Tibial nerve (tissue), 4 donors: ENCODE measurements at regions not wholly inside any gene's neighbourhood (a gene's known extent, or its start where the extent isn't known, plus 50 kb on each side); places are given as distances from the start of the nearest gene placed in this dataset.

Experiments
- DNase-seq, 2 donors: peaks; one replicate each; pipeline ENCODE4 v3.0.0-alpha.2; 2019; ENCODE audit warnings: low spot score in 2 of 2
- H3K27ac ChIP-seq, 4 donors: fragments of 200-600 bp; sonication (generic) in 3 of 4; one replicate each; pipeline ENCODE4 v1.5.1; 2017 to 2019; ENCODE audit warnings: mild to moderate bottlenecking in 1 of 4
- H3K27me3 ChIP-seq, 2 donors: fragments of 200-600 bp; sonication (generic) in 1 of 2; one replicate each; pipeline versions ENCODE4 v1.5.1 to v1.6.0; 2017 to 2019
- H3K36me3 ChIP-seq, 3 donors: fragments of 200-600 bp; sonication (generic); one replicate each; pipeline ENCODE4 v1.5.1; 2018 to 2019
- H3K4me1 ChIP-seq, 4 donors: fragments of 200-600 bp; sonication (generic) in 3 of 4; one replicate each; pipeline ENCODE4 v1.5.1; 2017 to 2019
- H3K4me3 ChIP-seq, 4 donors: fragments of 200-600 bp; sonication (generic) in 3 of 4; one replicate each; pipeline ENCODE4 v1.5.1; 2017 to 2019; ENCODE audit warnings: mild to moderate bottlenecking in 1 of 4, moderate library complexity in 1 of 4
- H3K9me3 ChIP-seq, 4 donors: fragments of 200-600 bp; sonication (generic) in 3 of 4; one replicate each; pipeline ENCODE4 v1.5.1; 2017 to 2019
- EP300 ChIP-seq, 2 donors: sonication (generic); formaldehyde crosslinking; IDR thresholded peaks; one replicate each; pipeline ENCODE4 v1.6.1; 2017; ENCODE audit warnings: antibody characterized with exemption in 2 of 2, mild to moderate bottlenecking in 1 of 2
- POLR2A ChIP-seq, 2 donors: fragments of 450-650 bp; IDR thresholded peaks; one replicate each; pipeline ENCODE4 v1.6.1; 2017; ENCODE audit warnings: antibody characterized with exemption in 2 of 2, mild to moderate bottlenecking in 2 of 2, moderate library complexity in 2 of 2
- WGBS, 2 donors: methylation state at CpG; one replicate each; pipeline ENCODE4 v1.1.5; 2018; 5-methylcytosine and 5-hydroxymethylcytosine counted together
- TF ChIP-seq, protein P1 (sequence below), 5 experiments: fragments of 200-600 bp in 3 of 5; fragments of 450-650 bp in 2 of 5; sonication (generic) in 3 of 5; IDR thresholded peaks; one replicate each; pipeline ENCODE4 v1.5.1; 2016 to 2019; ENCODE audit warnings: antibody characterized with exemption in 5 of 5, mild to moderate bottlenecking in 3 of 5, moderate library complexity in 2 of 5

GRCh38 chr5:27171761-27172261 is 133.4 kb upstream of the CDH9 start:
- no peak overlapping the region for H3K27ac ChIP-seq
- H3K4me3 ChIP-seq: no peak overlapping the region
- H3K36me3 ChIP-seq: no peaks in the 10 kb centered on the region
- no peaks in the 10 kb centered on the region for H3K4me1 ChIP-seq
- no peaks in the 10 kb centered on the region for H3K9me3 ChIP-seq
- no peaks in the 10 kb centered on the region for H3K27me3 ChIP-seq
- DNase-seq: no peak
- 83 to 86% methylated on average over 15 of the region's 15 CpGs for WGBS, 2 donors
- TF ChIP-seq EP300 (IDR thresholded peaks at IDR 0.05) (no peak), POLR2A (IDR thresholded peaks at IDR 0.05) (no peak)
- TF ChIP-seq, protein P1, sequence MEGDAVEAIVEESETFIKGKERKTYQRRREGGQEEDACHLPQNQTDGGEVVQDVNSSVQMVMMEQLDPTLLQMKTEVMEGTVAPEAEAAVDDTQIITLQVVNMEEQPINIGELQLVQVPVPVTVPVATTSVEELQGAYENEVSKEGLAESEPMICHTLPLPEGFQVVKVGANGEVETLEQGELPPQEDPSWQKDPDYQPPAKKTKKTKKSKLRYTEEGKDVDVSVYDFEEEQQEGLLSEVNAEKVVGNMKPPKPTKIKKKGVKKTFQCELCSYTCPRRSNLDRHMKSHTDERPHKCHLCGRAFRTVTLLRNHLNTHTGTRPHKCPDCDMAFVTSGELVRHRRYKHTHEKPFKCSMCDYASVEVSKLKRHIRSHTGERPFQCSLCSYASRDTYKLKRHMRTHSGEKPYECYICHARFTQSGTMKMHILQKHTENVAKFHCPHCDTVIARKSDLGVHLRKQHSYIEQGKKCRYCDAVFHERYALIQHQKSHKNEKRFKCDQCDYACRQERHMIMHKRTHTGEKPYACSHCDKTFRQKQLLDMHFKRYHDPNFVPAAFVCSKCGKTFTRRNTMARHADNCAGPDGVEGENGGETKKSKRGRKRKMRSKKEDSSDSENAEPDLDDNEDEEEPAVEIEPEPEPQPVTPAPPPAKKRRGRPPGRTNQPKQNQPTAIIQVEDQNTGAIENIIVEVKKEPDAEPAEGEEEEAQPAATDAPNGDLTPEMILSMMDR (IDR thresholded peaks at IDR 0.05): no peak

DNA sequence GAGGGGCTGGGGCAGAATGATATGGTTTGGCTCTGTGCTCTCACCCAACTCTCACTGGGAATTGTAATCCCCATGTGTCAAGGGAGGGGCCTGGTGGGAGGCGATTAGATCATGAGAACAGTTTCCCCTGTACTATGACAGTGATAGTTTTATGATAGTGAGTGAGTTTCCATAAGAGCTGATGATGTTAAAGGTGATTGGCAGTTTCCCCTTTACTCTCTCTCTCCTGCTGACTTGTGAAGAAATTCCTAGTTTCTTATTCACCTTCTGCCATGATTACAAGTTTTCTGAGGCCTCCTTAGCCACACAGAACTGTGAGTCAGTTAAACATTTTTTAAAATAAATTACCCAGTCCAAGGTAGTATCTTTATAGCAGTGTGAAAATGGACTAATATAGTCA is 120.4 kb upstream of the CDH9 start:
- no peaks in the 10 kb centered on the region for H3K36me3 ChIP-seq
- no peak for DNase-seq
- no peak overlapping the region for H3K27ac ChIP-seq
- 60 to 75% methylated on average over 1 of the region's 1 CpG for WGBS, 2 donors
- peaks cover 0 to 44% (median 1%) of the 10 kb centered on the region in 4 donors for H3K9me3 ChIP-seq
- H3K4me1 ChIP-seq: no peaks in the 10 kb centered on the region
- no peaks in the 10 kb centered on the region for H3K27me3 ChIP-seq
- H3K4me3 ChIP-seq: no peak overlapping the region
- TF ChIP-seq, protein P1 (IDR thresholded peaks at IDR 0.05): no peak

DNA sequence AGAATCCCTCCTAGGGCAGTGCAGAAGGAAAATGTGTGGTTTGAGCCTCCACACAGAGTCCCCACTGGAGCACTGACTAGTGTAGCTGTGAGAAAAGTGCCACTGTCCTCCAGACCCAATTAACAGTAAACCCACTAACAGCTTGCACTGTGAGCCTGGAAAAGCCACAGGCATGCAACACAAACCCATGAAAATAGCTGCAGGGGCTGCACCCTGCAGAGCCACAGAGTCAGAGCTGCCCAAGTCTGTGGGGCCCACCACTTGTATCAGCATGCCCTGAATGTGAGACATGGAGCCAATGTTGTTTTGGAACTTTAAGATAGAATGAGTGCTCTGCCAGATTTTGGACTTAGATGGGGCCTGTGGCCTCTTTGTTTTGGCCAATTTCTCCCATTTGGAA is 119.8 kb upstream of the CDH9 start:
- DNase-seq: no peak
- Histone ChIP-seq H3K27me3 (no peaks in the 10 kb centered on the region), H3K4me1 (no peaks in the 10 kb centered on the region), H3K4me3 (no peak overlapping the region), H3K9me3 (peaks cover 0 to 48% (median 1%) of the 10 kb centered on the region in 4 donors), H3K27ac (no peak overlapping the region), H3K36me3 (no peaks in the 10 kb centered on the region)
- TF ChIP-seq EP300 (IDR thresholded peaks at IDR 0.05) (no peak), POLR2A (IDR thresholded peaks at IDR 0.05) (no peak)
- TF ChIP-seq, protein P1 (IDR thresholded peaks at IDR 0.05): no peak

GRCh38 chr5:27144456-27144855 is 106.1 kb upstream of the CDH9 start:
- TF ChIP-seq, protein P1 (IDR thresholded peaks at IDR 0.05): no peak
- TF ChIP-seq EP300 (IDR thresholded peaks at IDR 0.05): no peak
- WGBS, 2 donors: 52 to 53% methylated on average over 2 of the region's 2 CpGs

GRCh38 chr5:27140831-27141230 is 102.4 kb upstream of the CDH9 start:
- DNase-seq: no peak
- H3K27ac ChIP-seq: no peak overlapping the region
- H3K4me1 ChIP-seq: no peaks in the 10 kb centered on the region
- H3K27me3 ChIP-seq: no peaks in the 10 kb centered on the region
- WGBS, 2 donors: 30 to 44% methylated on average over 1 of the region's 1 CpG
- no peak for TF ChIP-seq EP300 (IDR thresholded peaks at IDR 0.05)
- no peak for TF ChIP-seq POLR2A (IDR thresholded peaks at IDR 0.05)
- TF ChIP-seq, protein P1 (IDR thresholded peaks at IDR 0.05): no peak
- no peaks in the 10 kb centered on the region for H3K9me3 ChIP-seq
- no peak overlapping the region for H3K4me3 ChIP-seq
- H3K36me3 ChIP-seq: no peaks in the 10 kb centered on the region

More at GRCh38 chr5:27144456-27144855, 106.1 kb upstream of the CDH9 start:
- no peaks in the 10 kb centered on the region for H3K9me3 ChIP-seq
- no peaks in the 10 kb centered on the region for H3K4me1 ChIP-seq
- no peaks in the 10 kb centered on the region for H3K27me3 ChIP-seq
- H3K27ac ChIP-seq: no peak overlapping the region
- no peak overlapping the region for H3K4me3 ChIP-seq
- no peaks in the 10 kb centered on the region for H3K36me3 ChIP-seq
- no peak for DNase-seq
